OCI-LY3 (cell line): ENCODE measurements at regions not wholly inside any gene's neighbourhood (a gene's known extent, or its start where the extent isn't known, plus 50 kb on each side); places are given as distances from the start of the nearest gene placed in this dataset.

Source experiments
- H2AFZ ChIP-seq: fragments of 200-600, 300-600 bp; shearing (Covaris generic); 2 replicates; pipeline ENCODE4 v1.6.0; 2014; ENCODE audit warnings: antibody characterized with exemption, low read depth, low read length
- H3K27ac ChIP-seq: fragments of 200-600, 300-600 bp; sonication (generic); 2 replicates; pipeline ENCODE4 v1.5.1; 2014; ENCODE audit warnings: mild to moderate bottlenecking, low read length, moderate library complexity, mixed read lengths
- H3K27me3 ChIP-seq: fragments of 200-600, 300-600 bp; sonication (generic); 2 replicates; pipeline ENCODE4 v1.6.1; 2014; ENCODE audit warnings: low read depth, low read length, mixed read lengths
- H3K36me3 ChIP-seq: fragments of 200-600, 300-600 bp; sonication (generic); replicated peaks from 2 replicates; pipeline ENCODE3; 2014; ENCODE audit warnings: low read depth, low read length, mixed read lengths
- H3K4me1 ChIP-seq: fragments of 300-600, 200-600 bp; sonication (generic); 2 replicates; pipeline ENCODE4 v1.6.1; 2014; ENCODE audit warnings: low read length, mixed read lengths
- H3K4me2 ChIP-seq: fragments of 200-600, 300-600 bp; sonication (generic); 2 replicates; pipeline ENCODE4 v1.6.1; 2014; ENCODE audit warnings: low read length, mixed read lengths
- H3K4me3 ChIP-seq: fragments of 300-600, 200-600 bp; sonication (generic); 2 replicates; pipeline ENCODE4 v1.5.1; 2014; ENCODE audit warnings: antibody characterized with exemption, mild to moderate bottlenecking, low read length, moderate library complexity
- H3K79me2 ChIP-seq: fragments of 300-600, 200-600 bp; shearing (Covaris generic); 2 replicates; pipeline ENCODE4 v1.6.1; 2014; ENCODE audit warnings: mild to moderate bottlenecking, low read length, mixed read lengths
- H3K9ac ChIP-seq: fragments of 300-600, 200-600 bp; shearing (Covaris generic); 2 replicates; pipeline ENCODE4 v1.6.0; 2014; ENCODE audit warnings: mild to moderate bottlenecking, low read length, moderate library complexity
- H3K9me3 ChIP-seq: fragments of 200-600, 300-600 bp; shearing (Covaris generic); 2 replicates; pipeline ENCODE4 v1.6.1; 2014; ENCODE audit warnings: low read length, mixed read lengths; ENCODE audit not compliant: insufficient read depth
- H4K20me1 ChIP-seq: fragments of 200-600, 300-600 bp; sonication (generic); 2 replicates; pipeline ENCODE4 v1.6.1; 2016; ENCODE audit warnings: low read length, mixed read lengths; ENCODE audit not compliant: insufficient read depth
- CTCF ChIP-seq: fragments of 200-600, 300-600 bp; sonication (generic); IDR thresholded peaks from 2 replicates; pipeline ENCODE4 v1.5.1; 2014; ENCODE audit warnings: antibody characterized with exemption, low read length, low read depth
- EZH2phosphoT487 ChIP-seq: fragments of 200-600 bp; shearing (Covaris generic); IDR thresholded peaks from 2 replicates; pipeline ENCODE4 v1.6.1; 2018; ENCODE audit warnings: antibody characterized with exemption, mixed run types, low read depth

GRCh38 chr2:237199577-237199976 is 113.9 kb downstream of the COPS8 start:
- Histone ChIP-seq H2AFZ (no peak overlapping the region), H3K4me1 (no peaks in the 10 kb centered on the region), H3K27me3 (peaks cover 8% of the 10 kb centered on the region; the same call in 1 of the 2 replicates), H3K9me3 (no peaks in the 10 kb centered on the region), H3K4me2 (no peak overlapping the region), H3K9ac (no peak overlapping the region), H3K4me3 (no peak overlapping the region), H3K36me3 (no peaks in the 10 kb centered on the region), H3K27ac (no peak overlapping the region), H3K79me2 (no peaks in the 10 kb centered on the region), H4K20me1 (no peaks in the 10 kb centered on the region)
- TF ChIP-seq CTCF: no peak
- no peak for TF ChIP-seq EZH2phosphoT487

- Histone ChIP-seq H2AFZ (no peak overlapping the region), H4K20me1 (no peaks in the 10 kb centered on the region), H3K4me3 (no peak overlapping the region), H3K79me2 (no peaks in the 10 kb centered on the region), H3K4me1 (no peaks in the 10 kb centered on the region), H3K36me3 (no peaks in the 10 kb centered on the region), H3K9me3 (no peaks in the 10 kb centered on the region), H3K4me2 (no peak overlapping the region), H3K9ac (no peak overlapping the region), H3K27ac (no peak overlapping the region), H3K27me3 (peaks cover 8% of the 10 kb centered on the region; the same call in 1 of the 2 replicates)
- TF ChIP-seq EZH2phosphoT487 (no peak), CTCF (no peak)
Observed at GRCh38 chr2:237200462-237200861, 114.8 kb downstream of the COPS8 start.

GRCh38 chr2:237201461-237202287 is 116.0 kb downstream of the COPS8 start:
- no peak overlapping the region for H3K4me2 ChIP-seq
- no peak overlapping the region for H3K9ac ChIP-seq

More at GRCh38 chr2:237201461-237202287, 116.0 kb downstream of the COPS8 start:
- H4K20me1 ChIP-seq: no peaks in the 10 kb centered on the region
- H3K79me2 ChIP-seq: no peaks in the 10 kb centered on the region
- no peak overlapping the region for H3K4me3 ChIP-seq
- H2AFZ ChIP-seq: no peak overlapping the region
- no peaks in the 10 kb centered on the region for H3K9me3 ChIP-seq
- no peaks in the 10 kb centered on the region for H3K4me1 ChIP-seq
- TF ChIP-seq CTCF (no peak), EZH2phosphoT487 (no peak)
- no peaks in the 10 kb centered on the region for H3K36me3 ChIP-seq
- 0 out of 2 replicates have a peak, but pooled peaks cover 5% of the 10 kb centered on the region for H3K27me3 ChIP-seq
- no peak overlapping the region for H3K27ac ChIP-seq
